GM19397 (cell line): ENCODE measurements at regions not wholly inside any gene's neighbourhood (a gene's known extent, or its start where the extent isn't known, plus 50 kb on each side); places are given as distances from the start of the nearest gene placed in this dataset.
"Not testable (repeated sequence)": the region's sequence is repeated elsewhere in the genome, so short reads cannot be mapped to it uniquely, and the experiment has no call there.

Experiments used
- ATAC-seq: cut with Tn5 transposase; IDR thresholded peaks from one replicate; pipeline ENCODE4 v1.9.1; 2021; ENCODE audit warnings: mild to moderate bottlenecking, moderate library complexity; ENCODE audit not compliant: unreplicated experiment

GRCh38 chr2:83475371-83475770, 983.7 kb downstream of the SUCLG1 start:
- ATAC-seq: no peak

- no peak for ATAC-seq
Observed at GRCh38 chr2:83471655-83472054, 987.4 kb downstream of the SUCLG1 start.

GRCh38 chr2:83470928-83471327, 988.2 kb downstream of the SUCLG1 start:
- ATAC-seq: no peak

- no peak for ATAC-seq
Observed at GRCh38 chr2:83464444-83464843, 994.6 kb downstream of the SUCLG1 start.

GRCh38 chr2:83462881-83463280, 996.2 kb downstream of the SUCLG1 start:
- no peak for ATAC-seq

- no peak for ATAC-seq
Observed at GRCh38 chr2:83461135-83461534, 997.9 kb downstream of the SUCLG1 start.

GRCh38 chr2:83459456-83459855, 999.6 kb downstream of the SUCLG1 start:
- ATAC-seq: no peak

- ATAC-seq: no peak
Observed at GRCh38 chr2:83435989-83436388, 1023.1 kb downstream of the SUCLG1 start.

- no peak for ATAC-seq
Observed at GRCh38 chr2:83420993-83421392, 1038.1 kb downstream of the SUCLG1 start.

- ATAC-seq: no peak
Observed at GRCh38 chr2:83394134-83394904, 1064.8 kb downstream of the SUCLG1 start.

GRCh38 chr2:83388804-83389203, 1070.3 kb downstream of the SUCLG1 start:
- no peak for ATAC-seq

GRCh38 chr2:83386549-83386948, 1072.5 kb downstream of the SUCLG1 start:
- ATAC-seq: no peak

- ATAC-seq: no peak
Observed at GRCh38 chr2:83378921-83379320, 1080.2 kb downstream of the SUCLG1 start.

GRCh38 chr2:83376731-83377130, 1082.3 kb downstream of the SUCLG1 start:
- no peak for ATAC-seq

- no peak for ATAC-seq
Observed at GRCh38 chr2:83370419-83370762, 1088.7 kb downstream of the SUCLG1 start.

- no peak for ATAC-seq
Observed at GRCh38 chr2:83369601-83370418, 1089.3 kb downstream of the SUCLG1 start.

GRCh38 chr2:83368916-83369315, 1090.2 kb downstream of the SUCLG1 start:
- no peak for ATAC-seq

- ATAC-seq: no peak
Observed at GRCh38 chr2:83368461-83368860, 1090.6 kb downstream of the SUCLG1 start.

- no peak for ATAC-seq
Observed at GRCh38 chr2:83365476-83365875, 1093.6 kb downstream of the SUCLG1 start.

GRCh38 chr2:83364264-83364663, 1094.8 kb downstream of the SUCLG1 start:
- ATAC-seq: no peak

GRCh38 chr2:83363138-83363537, 1095.9 kb downstream of the SUCLG1 start:
- not testable (repeated sequence) for ATAC-seq

GRCh38 chr2:83359336-83359735, 1099.7 kb downstream of the SUCLG1 start:
- ATAC-seq: no peak
